ENCODE measurements at regions not wholly inside any gene's neighbourhood (a gene's known extent, or its start where the extent isn't known, plus 50 kb on each side); places are given as distances from the start of the nearest gene placed in this dataset.

- DNase-seq (ENCODE audit: low read depth, low spot score), result no peak
- H3K9me3 ChIP-seq (ENCODE audit: control insufficient read depth, insufficient read depth, low read length), result peaks cover 2% of the 10 kb centered on the region; the same call in 1 of the 2 replicates
- ChIA-PET POLR2A (no interaction called here), CTCF (no interaction called here)
- no peak for TF ChIP-seq CTCF (IDR thresholded peaks at IDR 0.05; ENCODE audit: low read depth, low read length)
- no peaks in the 10 kb centered on the region for H3K27me3 ChIP-seq (ENCODE audit: control insufficient read depth, insufficient read depth, low read length)
- H3K27ac ChIP-seq (ENCODE audit: low read depth, low read length), result no peak overlapping the region
- H3K4me3 ChIP-seq (ENCODE audit: low read depth, low read length), result no peak overlapping the region
These were observed 72.1 kb upstream of the ARL4D start for GRCh38 chr17:43326490-43327275.

- CTCF ChIA-PET, result interaction anchor here (0.9 kb wide), 1 partner anchor 15 kb away, joined by 3 read pairs; no protein-coding TSS in a partner anchor
- peaks cover 11% of the 10 kb centered on the region for H3K9me3 ChIP-seq (ENCODE audit: control insufficient read depth, insufficient read depth, low read length)
- H3K4me3 ChIP-seq (ENCODE audit: low read depth, low read length), result no peak overlapping the region
- H3K27ac ChIP-seq (ENCODE audit: low read depth, low read length), result no peak overlapping the region
- DNase-seq (ENCODE audit: low read depth, low spot score), result no peak
- TF ChIP-seq CTCF (IDR thresholded peaks at IDR 0.05; ENCODE audit: low read depth, low read length), result 0 out of 2 replicates have a peak, but pooled peaks have one; percentile 4
- no peaks in the 10 kb centered on the region for H3K27me3 ChIP-seq (ENCODE audit: control insufficient read depth, insufficient read depth, low read length)
- POLR2A ChIA-PET, result no interaction called here
These were observed 74.4 kb upstream of the ARL4D start for GRCh38 chr17:43324205-43324893.

GRCh38 chr17:43319293-43320124, 79.3 kb upstream of the ARL4D start:
- ChIA-PET CTCF (no interaction called here), POLR2A (no interaction called here)
- H3K27ac ChIP-seq (ENCODE audit: low read depth, low read length), result no peak overlapping the region
- DNase-seq (ENCODE audit: low read depth, low spot score), result no peak
- no peak overlapping the region for H3K4me3 ChIP-seq (ENCODE audit: low read depth, low read length)
- no peaks in the 10 kb centered on the region for H3K27me3 ChIP-seq (ENCODE audit: control insufficient read depth, insufficient read depth, low read length)
- H3K9me3 ChIP-seq (ENCODE audit: control insufficient read depth, insufficient read depth, low read length), result peaks cover 13% of the 10 kb centered on the region
- no peak for TF ChIP-seq CTCF (IDR thresholded peaks at IDR 0.05; ENCODE audit: low read depth, low read length)

GRCh38 chr17:43316522-43317142, 82.2 kb upstream of the ARL4D start:
- Histone ChIP-seq H3K4me3 (ENCODE audit: low read depth, low read length) (no peak overlapping the region), H3K9me3 (ENCODE audit: control insufficient read depth, insufficient read depth, low read length) (peaks cover 11% of the 10 kb centered on the region), H3K27ac (ENCODE audit: low read depth, low read length) (no peak overlapping the region), H3K27me3 (ENCODE audit: control insufficient read depth, insufficient read depth, low read length) (no peaks in the 10 kb centered on the region)
- ChIA-PET CTCF (no interaction called here), POLR2A (interaction anchor here (0.6 to 2.2 kb wide), 10 partner anchors 51 to 1616 kb away, joined by 3 to 33 read pairs (median 12); partner anchors contain the start of genes BRCA1 and RPL27)
- DNase-seq (ENCODE audit: low read depth, low spot score), result no peak
- TF ChIP-seq CTCF (IDR thresholded peaks at IDR 0.05; ENCODE audit: low read depth, low read length), result no peak

All from AG04450 (cell line).